Endothelial cell of umbilical vein (primary cell): ENCODE measurements at regions not wholly inside any gene's neighbourhood (a gene's known extent, or its start where the extent isn't known, plus 50 kb on each side); places are given as distances from the start of the nearest gene placed in this dataset.

Source experiments
- BruUV-seq: library from RNA; stranded (reverse); fragments of 400-500 nt; replicated peaks from 2 replicates; lab custom pipeline; 2021; lab: Mats Ljungman, UMichigan
- CTCF ChIA-PET: fragments of 300-600, 350-600 bp; sonication (Branson Sonifier 250); formaldehyde crosslinking; loops from one replicate; lab custom pipeline; 2021; ENCODE audit warnings: antibody characterized with exemption, inconsistent platforms; lab: Charles Lee
- POLR2A ChIA-PET: fragments of 300-600, 350-600 bp; sonication (Branson Sonifier 250); formaldehyde crosslinking; loops from one replicate; lab custom pipeline; 2021; ENCODE audit warnings: antibody characterized with exemption, inconsistent platforms; lab: Charles Lee
- DNase-seq: peaks from one replicate; pipeline ENCODE4 v3.0.0-alpha.2; 2011; ENCODE audit warnings: low read depth, low spot score
- FAIRE-seq: peaks from 2 replicates; lab custom pipeline; 2011; peaks lifted over from hg19 to GRCh38; lab: Jason Lieb, UNC
- H2AFZ ChIP-seq: 2 replicates; pipeline ENCODE4 v1.6.0; 2012; ENCODE audit warnings: low read depth, low read length, control low read depth, inconsistent platforms
- H3K27ac ChIP-seq: 2 replicates; pipeline ENCODE4 v1.5.1; 2011; ENCODE audit warnings: low read depth, mild to moderate bottlenecking, control low read depth, low read length, moderate library complexity; ENCODE audit not compliant: insufficient read depth
- H3K27me3 ChIP-seq, 2 experiments: 2 replicates each; pipeline versions ENCODE4 v1.6.0 to v1.6.1; 2011; ENCODE audit warnings: low read length in 2 of 2, mixed read lengths in 1 of 2; ENCODE audit not compliant: control insufficient read depth in 2 of 2, insufficient read depth in 2 of 2
- H3K36me3 ChIP-seq, 2 experiments: 2 replicates in 1 of 2; 3 replicates in 1 of 2; pipeline ENCODE4 v1.5.1; 2011; ENCODE audit warnings: low read length in 2 of 2, mild to moderate bottlenecking in 1 of 2, moderate library complexity in 1 of 2; ENCODE audit not compliant: control insufficient read depth in 2 of 2, insufficient read depth in 2 of 2; ENCODE audit errors: extremely low read depth in 1 of 2
- H3K4me1 ChIP-seq: 3 replicates; pipeline ENCODE4 v1.5.1; 2011; ENCODE audit warnings: mild to moderate bottlenecking, low read length; ENCODE audit not compliant: control insufficient read depth, insufficient read depth; ENCODE audit errors: extremely low read depth
- H3K4me2 ChIP-seq: 2 replicates; pipeline ENCODE4 v1.6.1; 2011; ENCODE audit warnings: low read length, control low read depth, mixed read lengths; ENCODE audit not compliant: insufficient read depth
- H3K4me3 ChIP-seq, 3 experiments: fragments of 200-600 bp in 1 of 3; sonication (generic), shearing (Covaris generic) in 1 of 3; replicated peaks in 1 of 3; 2 replicates each; pipeline ENCODE4 v1.5.1; 2011 to 2016; ENCODE audit warnings: control low read depth in 3 of 3, low read length in 3 of 3, mild to moderate bottlenecking in 2 of 3, inconsistent platforms in 1 of 3, low read depth in 1 of 3, moderate library complexity in 1 of 3; ENCODE audit not compliant: insufficient read depth in 1 of 3
- H3K79me2 ChIP-seq: 2 replicates; pipeline ENCODE4 v1.6.0; 2012; ENCODE audit warnings: low read length, inconsistent platforms; ENCODE audit not compliant: control insufficient read depth, insufficient read depth
- H3K9ac ChIP-seq: replicated peaks from 2 replicates; pipeline ENCODE3; 2011; ENCODE audit warnings: low read length, control low read depth; ENCODE audit not compliant: insufficient read depth; ENCODE audit errors: extremely low read depth
- H3K9me1 ChIP-seq: replicated peaks from 3 replicates; pipeline ENCODE4 v1.6.0; 2011; ENCODE audit warnings: mild to moderate bottlenecking, low read length; ENCODE audit not compliant: control insufficient read depth, insufficient read depth; ENCODE audit errors: extremely low read depth
- H3K9me3 ChIP-seq: replicated peaks from 2 replicates; pipeline ENCODE4 v1.5.1; 2012; ENCODE audit warnings: low read length, inconsistent platforms; ENCODE audit not compliant: control insufficient read depth, insufficient read depth
- H4K20me1 ChIP-seq: replicated peaks from 2 replicates; pipeline ENCODE3; 2011; ENCODE audit warnings: mild to moderate bottlenecking, low read length; ENCODE audit not compliant: control insufficient read depth, insufficient read depth; ENCODE audit errors: extremely low read depth
- EZH2 ChIP-seq: IDR thresholded peaks from 2 replicates; pipeline ENCODE4 v1.6.1; 2012; ENCODE audit warnings: borderline replicate concordance, low read depth, mild to moderate bottlenecking, moderate library complexity, low read length, inconsistent platforms; ENCODE audit not compliant: severe bottlenecking
- FOS ChIP-seq: IDR thresholded peaks from 2 replicates; pipeline ENCODE4 v1.6.1; 2011; ENCODE audit warnings: mild to moderate bottlenecking, low read length, moderate library complexity, borderline replicate concordance; ENCODE audit not compliant: insufficient read depth
- GATA2 ChIP-seq: IDR thresholded peaks from 2 replicates; pipeline ENCODE4 v1.7.0; 2011; ENCODE audit warnings: low read depth, mild to moderate bottlenecking, moderate library complexity, mixed read lengths, low read length; ENCODE audit not compliant: insufficient read length, insufficient read depth
- JUN ChIP-seq: IDR thresholded peaks from 2 replicates; pipeline ENCODE4 v1.6.1; 2011; ENCODE audit warnings: borderline replicate concordance, low read depth; ENCODE audit not compliant: insufficient read length, insufficient read depth
- MAX ChIP-seq: IDR thresholded peaks from 2 replicates; pipeline ENCODE4 v1.6.1; 2011; ENCODE audit not compliant: insufficient read depth, insufficient read length
- MYC ChIP-seq: IDR thresholded peaks from one replicate; pipeline ENCODE4 v1.6.1; 2011; ENCODE audit warnings: mild to moderate bottlenecking, low read depth, low read length
- POLR2A ChIP-seq: IDR thresholded peaks from 2 replicates; pipeline ENCODE4 v1.6.1; 2012; ENCODE audit warnings: low read depth, mild to moderate bottlenecking, control low read depth, low read length
- POLR2AphosphoS5 ChIP-seq: IDR thresholded peaks from 2 replicates; pipeline ENCODE4 v1.6.1; 2012; ENCODE audit warnings: low read depth, mild to moderate bottlenecking, control low read depth, low read length, moderate library complexity; ENCODE audit not compliant: insufficient read depth
- dilution Hi-C: fragments of 300-500 bp; cut with MboI; formaldehyde crosslinking; loops from one replicate; pipeline ENCODE4 v1.15.0; 2019; ENCODE audit warnings: low sequenced_read_pairs; ENCODE audit not compliant: extremely low pct_ligation_motif_present
- intact Hi-C: fragments of 100-400 bp; cut with micrococcal nuclease; formaldehyde crosslinking; loops from one replicate; pipeline ENCODE4 v1.10.0; 2022
- TF ChIP-seq, protein P1 (sequence below), 2 donors: IDR thresholded peaks; 1 replicate in 1 of 2; 2 replicates in 1 of 2; pipeline ENCODE4 v1.5.1; 2011; ENCODE audit warnings: low read length in 2 of 2, mild to moderate bottlenecking in 2 of 2, moderate library complexity in 2 of 2, control low read depth in 1 of 2, inconsistent platforms in 1 of 2, low read depth in 1 of 2; ENCODE audit not compliant: insufficient read depth in 1 of 2; ENCODE audit errors: extremely low read depth in 1 of 2

GRCh38 chr1:115537415-115537814 is 104.4 kb upstream of the VANGL1 start:
- ChIA-PET CTCF (no interaction called here), POLR2A (no interaction called here)
- Histone ChIP-seq H3K79me2 (no peaks in the 10 kb centered on the region), H4K20me1 (no peaks in the 10 kb centered on the region), H3K9ac (no peak overlapping the region), H3K36me3 (no peaks in the 10 kb centered on the region), H3K4me1 (no peaks in the 10 kb centered on the region), H3K27me3 (no peaks in the 10 kb centered on the region), H3K27ac (no peak overlapping the region), H3K4me3 (no peak overlapping the region), H3K9me1 (no peaks in the 10 kb centered on the region), H2AFZ (no peak overlapping the region), H3K9me3 (no peaks in the 10 kb centered on the region), H3K4me2 (no peak overlapping the region)
- DNase-seq = no peak
- no TSS peak for BruUV-seq
- no peak for TF ChIP-seq MAX
- TF ChIP-seq JUN = no peak
- no peak for TF ChIP-seq POLR2A
- TF ChIP-seq EZH2 = no peak
- no peak for TF ChIP-seq GATA2
- TF ChIP-seq FOS = no peak
- TF ChIP-seq MYC = no peak
- TF ChIP-seq, protein P1, sequence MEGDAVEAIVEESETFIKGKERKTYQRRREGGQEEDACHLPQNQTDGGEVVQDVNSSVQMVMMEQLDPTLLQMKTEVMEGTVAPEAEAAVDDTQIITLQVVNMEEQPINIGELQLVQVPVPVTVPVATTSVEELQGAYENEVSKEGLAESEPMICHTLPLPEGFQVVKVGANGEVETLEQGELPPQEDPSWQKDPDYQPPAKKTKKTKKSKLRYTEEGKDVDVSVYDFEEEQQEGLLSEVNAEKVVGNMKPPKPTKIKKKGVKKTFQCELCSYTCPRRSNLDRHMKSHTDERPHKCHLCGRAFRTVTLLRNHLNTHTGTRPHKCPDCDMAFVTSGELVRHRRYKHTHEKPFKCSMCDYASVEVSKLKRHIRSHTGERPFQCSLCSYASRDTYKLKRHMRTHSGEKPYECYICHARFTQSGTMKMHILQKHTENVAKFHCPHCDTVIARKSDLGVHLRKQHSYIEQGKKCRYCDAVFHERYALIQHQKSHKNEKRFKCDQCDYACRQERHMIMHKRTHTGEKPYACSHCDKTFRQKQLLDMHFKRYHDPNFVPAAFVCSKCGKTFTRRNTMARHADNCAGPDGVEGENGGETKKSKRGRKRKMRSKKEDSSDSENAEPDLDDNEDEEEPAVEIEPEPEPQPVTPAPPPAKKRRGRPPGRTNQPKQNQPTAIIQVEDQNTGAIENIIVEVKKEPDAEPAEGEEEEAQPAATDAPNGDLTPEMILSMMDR (IDR thresholded peaks at IDR 0.05; ENCODE audit: extremely low read depth in 1 of 2, insufficient read depth in 1 of 2, low read depth in 1 of 2, low read length in 2 of 2) = no peak
- TF ChIP-seq POLR2AphosphoS5 = no peak
- intact Hi-C loops (no loop called here), dilution Hi-C loops (no loop called here)
- no peak for FAIRE-seq
